HS-27A (cell line): ENCODE measurements at regions not wholly inside any gene's neighbourhood (a gene's known extent, or its start where the extent isn't known, plus 50 kb on each side); places are given as distances from the start of the nearest gene placed in this dataset.

ENCODE experiments used
- DNase-seq: peaks from one replicate; pipeline ENCODE4 v3.0.0-alpha.2; 2012; ENCODE audit warnings: low read depth, missing footprints

GRCh38 chr17:79150035-79150733 lies 75.6 kb downstream of the ENGASE start:
- no peak for DNase-seq

GRCh38 chr17:79148584-79148983 lies 74.0 kb downstream of the ENGASE start:
- no peak for DNase-seq

DNA sequence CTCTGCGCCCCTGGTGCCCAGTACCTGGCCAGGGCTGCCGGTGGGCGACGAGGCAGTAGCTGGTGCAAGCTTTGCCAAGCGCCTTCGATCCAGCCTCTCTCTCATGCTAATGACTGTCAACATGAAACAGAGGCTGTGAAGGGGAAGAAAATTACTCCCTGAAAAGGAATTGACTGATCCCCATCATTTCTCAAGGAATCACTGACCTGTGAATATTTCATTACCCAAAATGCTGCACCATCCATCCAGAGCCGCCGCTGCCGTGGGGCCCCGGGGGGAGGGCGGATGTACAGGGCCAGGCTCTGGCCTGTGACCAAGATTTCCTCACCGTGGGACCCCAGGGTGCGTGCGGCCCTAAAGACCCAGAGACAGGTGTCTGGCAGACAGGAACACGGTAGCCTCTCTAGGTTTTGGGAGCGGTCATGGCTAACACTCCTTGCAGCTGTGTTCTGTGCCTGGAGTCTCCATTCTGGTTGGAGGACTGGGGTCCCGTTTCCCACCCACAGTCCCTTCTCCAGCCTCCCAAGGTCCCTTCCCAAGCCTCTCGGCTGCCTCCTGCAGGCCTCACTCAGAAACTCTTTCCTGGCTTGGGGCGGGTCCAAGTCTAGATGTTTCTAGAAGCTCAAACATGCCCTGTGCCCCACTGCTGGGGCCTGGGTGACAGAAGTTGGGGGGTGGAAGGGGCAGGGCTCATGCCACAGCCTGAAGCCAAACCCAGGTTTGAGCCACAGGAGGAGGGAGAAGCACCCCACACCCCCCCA lies 73.3 kb downstream of the ENGASE start:
- no peak for DNase-seq

- no peak for DNase-seq
These were observed 71.9 kb downstream of the ENGASE start for GRCh38 chr17:79146562-79146961.

DNA sequence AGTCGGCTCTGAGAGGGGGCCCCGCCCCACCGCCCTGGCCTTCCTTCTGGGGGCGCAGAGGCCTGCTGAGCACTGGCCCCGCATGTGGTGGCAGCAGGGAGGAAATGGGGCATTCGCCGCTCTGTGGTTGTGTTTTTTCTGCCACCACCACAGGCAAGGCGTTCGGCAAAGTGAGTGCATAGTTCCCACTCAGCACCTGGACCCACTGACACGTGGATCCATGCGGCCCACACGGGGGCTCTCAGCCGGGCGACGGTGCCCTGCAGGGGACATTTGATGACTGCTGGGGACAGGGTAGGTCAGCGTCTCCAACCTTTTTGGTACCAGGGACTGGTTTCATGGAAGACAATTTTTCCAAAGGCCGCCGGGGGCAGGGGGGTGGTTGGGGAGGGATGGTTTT lies 70.9 kb downstream of the ENGASE start:
- DNase-seq = no peak

GRCh38 chr17:79144133-79144532 lies 69.5 kb downstream of the ENGASE start:
- no peak for DNase-seq

- DNase-seq = no peak
These were observed 67.8 kb downstream of the ENGASE start for GRCh38 chr17:79142375-79142774.

GRCh38 chr17:79141578-79142355 lies 67.1 kb downstream of the ENGASE start:
- no peak for DNase-seq

DNA sequence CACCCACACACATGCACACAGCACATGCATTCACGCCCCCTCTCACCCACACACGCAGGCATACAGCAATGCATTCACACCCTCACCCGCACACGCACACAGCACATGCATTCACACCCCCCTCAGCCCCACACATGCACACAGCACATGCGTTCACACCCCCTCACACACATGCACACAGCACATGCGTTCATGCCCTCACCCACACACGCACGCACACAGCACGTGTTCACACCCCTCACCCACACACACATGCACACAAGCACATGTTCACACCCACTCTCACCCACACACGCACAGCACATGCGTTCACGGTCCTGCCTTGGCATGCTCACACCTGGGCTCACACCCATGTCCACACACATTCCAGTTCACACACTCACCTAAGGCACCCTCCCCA lies 64.2 kb downstream of the ENGASE start:
- no peak for DNase-seq

DNA sequence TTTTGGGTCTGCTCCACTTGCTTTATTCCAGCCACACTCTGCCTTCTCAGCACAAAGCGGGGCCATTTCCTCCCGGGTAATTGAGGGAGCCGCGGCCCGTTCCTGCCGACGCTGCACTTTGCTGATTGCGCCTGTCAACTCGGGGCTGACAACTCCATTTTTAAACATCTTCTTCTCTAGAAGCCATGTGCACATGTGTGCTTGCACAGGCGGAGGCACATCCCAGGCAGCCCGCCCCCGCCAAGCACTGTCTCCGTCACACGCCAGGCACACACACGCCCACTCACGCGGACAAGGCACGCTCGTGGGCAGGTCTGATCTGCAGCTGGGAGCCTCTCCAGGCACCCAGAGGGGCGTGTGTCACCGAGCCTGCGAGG lies 63.2 kb downstream of the ENGASE start:
- DNase-seq = no peak

GRCh38 chr17:79137015-79137788 lies 62.6 kb downstream of the ENGASE start:
- DNase-seq = no peak

DNA sequence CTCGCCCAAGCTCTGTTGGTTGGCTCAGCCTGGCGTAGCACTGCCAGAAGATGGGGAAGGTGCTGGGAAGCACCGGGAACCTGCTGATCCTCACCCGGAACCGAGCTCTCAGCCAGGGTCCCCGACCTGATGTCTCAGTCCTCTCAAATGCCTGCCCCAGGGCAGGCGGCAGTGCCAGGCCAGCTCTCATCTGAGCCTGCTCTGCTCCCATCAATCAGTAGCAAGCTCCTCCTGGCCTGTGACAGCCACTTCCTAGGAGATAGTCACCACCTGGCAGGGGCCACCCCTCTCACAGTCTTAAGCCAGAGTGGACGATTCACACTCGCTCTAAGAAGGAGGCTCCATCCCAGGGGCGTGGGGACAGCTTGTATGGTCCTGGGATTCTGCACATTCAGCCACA lies 62.0 kb downstream of the ENGASE start:
- DNase-seq = no peak
